CMK (cell line): ENCODE measurements at regions not wholly inside any gene's neighbourhood (a gene's known extent, or its start where the extent isn't known, plus 50 kb on each side); places are given as distances from the start of the nearest gene placed in this dataset.
"Not testable (repeated sequence)": the region's sequence is repeated elsewhere in the genome, so short reads cannot be mapped to it uniquely, and the experiment has no call there.

Source experiments
- DNase-seq: peaks from one replicate; pipeline ENCODE4 v3.0.0-alpha.2; 2010; ENCODE audit warnings: low read depth

GRCh38 chr17:20683651-20684229 is 104.2 kb downstream of the CDRT15L2 start:
- DNase-seq = not testable (repeated sequence)

- DNase-seq = not testable (repeated sequence)
Observed at GRCh38 chr17:20684975-20685374, 105.5 kb downstream of the CDRT15L2 start.

GRCh38 chr17:20687584-20687983 is 108.1 kb downstream of the CDRT15L2 start:
- DNase-seq = not testable (repeated sequence)

GRCh38 chr17:20689170-20689749 is 109.7 kb downstream of the CDRT15L2 start:
- not testable (repeated sequence) for DNase-seq

- not testable (repeated sequence) for DNase-seq
Observed at GRCh38 chr17:20692706-20693105, 113.2 kb downstream of the CDRT15L2 start.

- not testable (repeated sequence) for DNase-seq
Observed at GRCh38 chr17:20695871-20696270, 116.3 kb downstream of the CDRT15L2 start.

GRCh38 chr17:20698463-20699206 is 119.1 kb downstream of the CDRT15L2 start:
- DNase-seq = not testable (repeated sequence)

- DNase-seq = not testable (repeated sequence)
Observed at GRCh38 chr17:20700528-20700927, 121.0 kb downstream of the CDRT15L2 start.

- DNase-seq = not testable (repeated sequence)
Observed at GRCh38 chr17:20701366-20701765, 121.8 kb downstream of the CDRT15L2 start.

GRCh38 chr17:20702692-20703091 is 123.2 kb downstream of the CDRT15L2 start:
- DNase-seq = no peak

GRCh38 chr17:20703781-20704180 is 124.3 kb downstream of the CDRT15L2 start:
- DNase-seq = no peak

- DNase-seq = not testable (repeated sequence)
Observed at GRCh38 chr17:20705186-20705585, 125.7 kb downstream of the CDRT15L2 start.

GRCh38 chr17:20706751-20707373 is 127.3 kb downstream of the CDRT15L2 start:
- DNase-seq = no peak

GRCh38 chr17:20708821-20709220 is 129.3 kb downstream of the CDRT15L2 start:
- not testable (repeated sequence) for DNase-seq

- DNase-seq = not testable (repeated sequence)
Observed at GRCh38 chr17:20716481-20716880, 137.0 kb downstream of the CDRT15L2 start.

GRCh38 chr17:20721171-20721570 is 141.6 kb downstream of the CDRT15L2 start:
- DNase-seq = no peak

GRCh38 chr17:20724391-20724790 is 144.9 kb downstream of the CDRT15L2 start:
- not testable (repeated sequence) for DNase-seq

- not testable (repeated sequence) for DNase-seq
Observed at GRCh38 chr17:20727201-20727600, 147.7 kb downstream of the CDRT15L2 start.

- DNase-seq = no peak
Observed at GRCh38 chr17:20728181-20728580, 148.7 kb downstream of the CDRT15L2 start.

GRCh38 chr17:20731131-20731530 is 151.6 kb downstream of the CDRT15L2 start:
- DNase-seq = not testable (repeated sequence)

- no peak for DNase-seq
Observed at GRCh38 chr17:20733923-20734322, 154.4 kb downstream of the CDRT15L2 start.

GRCh38 chr17:20735796-20736195 is 156.3 kb downstream of the CDRT15L2 start:
- no peak for DNase-seq

GRCh38 chr17:20737636-20738035 is 158.1 kb downstream of the CDRT15L2 start:
- not testable (repeated sequence) for DNase-seq
